GM23248 (cell line): ENCODE measurements at regions not wholly inside any gene's neighbourhood (a gene's known extent, or its start where the extent isn't known, plus 50 kb on each side); places are given as distances from the start of the nearest gene placed in this dataset.

Experiments used
- EZH2 ChIP-seq: fragments of 200-600 bp; sonication (generic); IDR thresholded peaks from 2 replicates; pipeline ENCODE4 v1.6.1; 2018; ENCODE audit warnings: antibody characterized with exemption, mild to moderate bottlenecking; ENCODE audit not compliant: insufficient read depth, poor library complexity, severe bottlenecking
- EZH2phosphoT487 ChIP-seq: fragments of 200-600 bp; sonication (generic); IDR thresholded peaks from 2 replicates; pipeline ENCODE4 v1.6.1; 2018; ENCODE audit warnings: antibody characterized with exemption, moderate library complexity, mild to moderate bottlenecking, low read depth; ENCODE audit not compliant: insufficient read depth

DNA sequence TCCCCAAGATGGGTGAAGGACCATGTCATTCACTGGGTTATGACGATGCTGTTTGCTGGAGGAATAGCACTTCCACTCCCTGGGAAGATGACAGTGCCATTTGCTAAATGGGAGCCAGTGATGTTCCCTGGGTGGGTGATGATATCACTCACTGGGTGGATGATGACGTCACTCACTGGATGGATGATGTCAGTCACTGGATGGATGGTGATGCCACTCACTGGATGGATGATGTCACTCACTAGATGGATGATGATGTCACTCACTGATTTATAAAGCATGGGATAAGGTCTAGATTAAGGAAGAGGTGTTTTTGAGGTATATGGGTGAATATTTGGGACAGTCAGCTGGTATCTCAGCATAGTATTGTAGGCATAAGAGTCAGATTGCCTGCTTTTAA, 457.2 kb downstream of the AJAP1 start:
- TF ChIP-seq EZH2 (no peak), EZH2phosphoT487 (no peak)
